Lung (tissue), 11 donors: ENCODE measurements at regions not wholly inside any gene's neighbourhood (a gene's known extent, or its start where the extent isn't known, plus 50 kb on each side); places are given as distances from the start of the nearest gene placed in this dataset.

ENCODE experiments used
- ATAC-seq: fragments of 200-7000 bp; cut with Tn5 transposase; one replicate; pipeline ENCODE4 v1.9.1; 2020; ENCODE audit warnings: moderate number of reproducible peaks; ENCODE audit not compliant: insufficient read depth, low FRiP score
- DNase-seq, 3 donors: peaks; one replicate each; pipeline ENCODE4 v3.0.0-alpha.2; 2013 to 2017
- H3K27ac ChIP-seq, 2 donors: one replicate each; pipeline ENCODE4 v1.5.1; 2013; ENCODE audit warnings: mild to moderate bottlenecking in 2 of 2, moderate library complexity in 2 of 2, control low read depth in 1 of 2, inconsistent platforms in 1 of 2, low read depth in 1 of 2, low read length in 1 of 2
- H3K27me3 ChIP-seq, 3 donors: one replicate each; pipeline ENCODE4 v1.5.1; 2013; ENCODE audit warnings: low read length in 2 of 3; ENCODE audit not compliant: control insufficient read depth in 3 of 3, insufficient read depth in 3 of 3
- H3K36me3 ChIP-seq, 4 donors: one replicate each; pipeline ENCODE4 v1.5.1; 2013; ENCODE audit warnings: low read length in 4 of 4, mild to moderate bottlenecking in 1 of 4, moderate library complexity in 1 of 4; ENCODE audit not compliant: control insufficient read depth in 4 of 4, insufficient read depth in 4 of 4
- H3K4me1 ChIP-seq, 5 donors: one replicate each; pipeline ENCODE4 v1.5.1; 2013; ENCODE audit warnings: low read length in 5 of 5, mild to moderate bottlenecking in 2 of 5, moderate library complexity in 1 of 5; ENCODE audit not compliant: control insufficient read depth in 5 of 5, insufficient read depth in 5 of 5
- H3K4me3 ChIP-seq: one replicate; pipeline ENCODE4 v1.5.1; 2013; ENCODE audit warnings: mild to moderate bottlenecking, control low read depth, moderate library complexity
- H3K9ac ChIP-seq, 2 donors: one replicate each; pipeline ENCODE4 v1.5.1; 2013; ENCODE audit warnings: low read length in 2 of 2, control low read depth in 1 of 2; ENCODE audit not compliant: insufficient read depth in 1 of 2
- H3K9me3 ChIP-seq, 4 donors: one replicate each; pipeline ENCODE4 v1.5.1; 2013; ENCODE audit warnings: low read length in 3 of 4, mild to moderate bottlenecking in 1 of 4, moderate library complexity in 1 of 4; ENCODE audit not compliant: control insufficient read depth in 4 of 4, insufficient read depth in 3 of 4
- CTCF ChIP-seq: IDR thresholded peaks from 2 replicates; pipeline ENCODE4 v1.5.1; 2012; ENCODE audit warnings: mild to moderate bottlenecking; ENCODE audit errors: control extremely low read depth, extremely low read depth
- WGBS, 2 donors: extraction: QIAGEN DNeasy Blood & Tissue Kit; methylation state at CpG; one replicate each; pipeline ENCODE4 v1.1.7; 2013; 5-methylcytosine and 5-hydroxymethylcytosine counted together
- donor health status: control.
- donor health status: control.
- donor health status: Bipolar disorder and iron deficiency.
- donor health status: healthy.
- donor health status: DM: yes; HTN: yes; CAD: no.

GRCh38 chr9:113669522-113670115, 206.1 kb downstream of the RGS3 start:
- Histone ChIP-seq H3K9ac (no peak overlapping the region), H3K36me3 (no peaks in the 10 kb centered on the region), H3K4me1 (no peaks in the 10 kb centered on the region), H3K27ac (no peak overlapping the region), H3K4me3 (no peak overlapping the region), H3K9me3 (no peaks in the 10 kb centered on the region), H3K27me3 (peaks cover 0 to 2% (median 0%) of the 10 kb centered on the region in 3 donors)
- DNase-seq = no peak
- no peak for TF ChIP-seq CTCF
- 87 to 88% methylated on average over 4 of the region's 4 CpGs for WGBS, 2 donors
- ATAC-seq = no peak

- no peak overlapping the region for H3K27ac ChIP-seq
- H3K36me3 ChIP-seq = no peaks in the 10 kb centered on the region
- DNase-seq (no peak), ATAC-seq (no peak)
- H3K4me1 ChIP-seq = no peaks in the 10 kb centered on the region
- peaks cover 0 to 5% (median 0%) of the 10 kb centered on the region in 3 donors for H3K27me3 ChIP-seq
- WGBS, 2 donors = 86 to 93% methylated on average over 7 of the region's 7 CpGs
- H3K9me3 ChIP-seq = no peaks in the 10 kb centered on the region
- no peak for TF ChIP-seq CTCF
- H3K4me3 ChIP-seq = no peak overlapping the region
- H3K9ac ChIP-seq = no peak overlapping the region
These were observed 202.4 kb upstream of the ZNF618 start for GRCh38 chr9:113673726-113674125.

- ATAC-seq = no peak
- no peaks in the 10 kb centered on the region for H3K9me3 ChIP-seq
- H3K27me3 ChIP-seq = peaks cover 0 to 5% (median 0%) of the 10 kb centered on the region in 3 donors
- TF ChIP-seq CTCF = no peak
- no peak overlapping the region for H3K9ac ChIP-seq
- no peak overlapping the region for H3K4me3 ChIP-seq
- no peaks in the 10 kb centered on the region for H3K4me1 ChIP-seq
- 77 to 92% methylated on average over 6 of the region's 6 CpGs for WGBS, 2 donors
- H3K27ac ChIP-seq = no peak overlapping the region
- no peak for DNase-seq
- no peaks in the 10 kb centered on the region for H3K36me3 ChIP-seq
These were observed 201.7 kb upstream of the ZNF618 start for GRCh38 chr9:113674436-113674835.

GRCh38 chr9:113675475-113675941, 200.6 kb upstream of the ZNF618 start:
- no peak overlapping the region for H3K4me3 ChIP-seq
- ATAC-seq = peak; percentile 79
- peak overlapping the region in 1 of 2 donors; percentile 1 for H3K27ac ChIP-seq
- DNase-seq = no peak
- H3K9ac ChIP-seq = no peak overlapping the region
- H3K27me3 ChIP-seq = peaks cover 0 to 5% (median 0%) of the 10 kb centered on the region in 3 donors
- no peaks in the 10 kb centered on the region for H3K4me1 ChIP-seq
- no peaks in the 10 kb centered on the region for H3K9me3 ChIP-seq
- WGBS, 2 donors = 55 to 63% methylated on average over 10 of the region's 10 CpGs
- no peaks in the 10 kb centered on the region for H3K36me3 ChIP-seq
- no peak for TF ChIP-seq CTCF
